Endothelial cell of umbilical vein (primary cell): ENCODE measurements at regions not wholly inside any gene's neighbourhood (a gene's known extent, or its start where the extent isn't known, plus 50 kb on each side); places are given as distances from the start of the nearest gene placed in this dataset.

Experiments used
- EZH2 ChIP-seq: IDR thresholded peaks from 2 replicates; pipeline ENCODE4 v1.6.1; 2012; ENCODE audit warnings: borderline replicate concordance, low read depth, mild to moderate bottlenecking, moderate library complexity, low read length, inconsistent platforms; ENCODE audit not compliant: severe bottlenecking
- GATA2 ChIP-seq: IDR thresholded peaks from 2 replicates; pipeline ENCODE4 v1.7.0; 2011; ENCODE audit warnings: low read depth, mild to moderate bottlenecking, moderate library complexity, mixed read lengths, low read length; ENCODE audit not compliant: insufficient read length, insufficient read depth
- JUN ChIP-seq: IDR thresholded peaks from 2 replicates; pipeline ENCODE4 v1.6.1; 2011; ENCODE audit warnings: borderline replicate concordance, low read depth; ENCODE audit not compliant: insufficient read length, insufficient read depth
- POLR2A ChIP-seq: IDR thresholded peaks from 2 replicates; pipeline ENCODE4 v1.6.1; 2012; ENCODE audit warnings: low read depth, mild to moderate bottlenecking, control low read depth, low read length
- POLR2AphosphoS5 ChIP-seq: IDR thresholded peaks from 2 replicates; pipeline ENCODE4 v1.6.1; 2012; ENCODE audit warnings: low read depth, mild to moderate bottlenecking, control low read depth, low read length, moderate library complexity; ENCODE audit not compliant: insufficient read depth
- TF ChIP-seq, protein P1 (sequence below), 2 donors: IDR thresholded peaks; 1 replicate in 1 of 2; 2 replicates in 1 of 2; pipeline ENCODE4 v1.5.1; 2011; ENCODE audit warnings: low read length in 2 of 2, mild to moderate bottlenecking in 2 of 2, moderate library complexity in 2 of 2, control low read depth in 1 of 2, inconsistent platforms in 1 of 2, low read depth in 1 of 2; ENCODE audit not compliant: insufficient read depth in 1 of 2; ENCODE audit errors: extremely low read depth in 1 of 2

DNA sequence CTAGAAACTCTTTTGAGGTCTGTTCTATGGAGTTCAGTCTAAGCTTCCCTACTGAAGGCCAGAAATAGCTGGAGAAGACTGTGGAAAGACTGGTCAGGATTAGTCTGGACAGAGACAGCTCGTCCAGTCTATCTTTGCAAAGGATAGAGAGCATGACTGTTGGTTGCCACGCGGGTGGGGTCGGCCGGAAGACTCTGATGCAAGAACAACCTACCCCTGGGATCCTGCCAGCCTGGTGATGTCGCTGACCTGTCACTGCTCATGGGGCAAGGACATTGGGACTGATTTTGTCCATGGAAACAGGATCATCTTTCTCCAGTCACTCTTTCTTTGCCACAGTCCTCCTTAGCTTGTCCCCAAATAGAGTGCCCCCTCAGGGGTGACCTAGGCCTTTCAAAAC, 337.6 kb upstream of the NPSR1 start:
- no peak for TF ChIP-seq POLR2A
- TF ChIP-seq EZH2 = no peak
- TF ChIP-seq, protein P1, sequence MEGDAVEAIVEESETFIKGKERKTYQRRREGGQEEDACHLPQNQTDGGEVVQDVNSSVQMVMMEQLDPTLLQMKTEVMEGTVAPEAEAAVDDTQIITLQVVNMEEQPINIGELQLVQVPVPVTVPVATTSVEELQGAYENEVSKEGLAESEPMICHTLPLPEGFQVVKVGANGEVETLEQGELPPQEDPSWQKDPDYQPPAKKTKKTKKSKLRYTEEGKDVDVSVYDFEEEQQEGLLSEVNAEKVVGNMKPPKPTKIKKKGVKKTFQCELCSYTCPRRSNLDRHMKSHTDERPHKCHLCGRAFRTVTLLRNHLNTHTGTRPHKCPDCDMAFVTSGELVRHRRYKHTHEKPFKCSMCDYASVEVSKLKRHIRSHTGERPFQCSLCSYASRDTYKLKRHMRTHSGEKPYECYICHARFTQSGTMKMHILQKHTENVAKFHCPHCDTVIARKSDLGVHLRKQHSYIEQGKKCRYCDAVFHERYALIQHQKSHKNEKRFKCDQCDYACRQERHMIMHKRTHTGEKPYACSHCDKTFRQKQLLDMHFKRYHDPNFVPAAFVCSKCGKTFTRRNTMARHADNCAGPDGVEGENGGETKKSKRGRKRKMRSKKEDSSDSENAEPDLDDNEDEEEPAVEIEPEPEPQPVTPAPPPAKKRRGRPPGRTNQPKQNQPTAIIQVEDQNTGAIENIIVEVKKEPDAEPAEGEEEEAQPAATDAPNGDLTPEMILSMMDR (IDR thresholded peaks at IDR 0.05; ENCODE audit: extremely low read depth in 1 of 2, insufficient read depth in 1 of 2, low read depth in 1 of 2, low read length in 2 of 2) = no peak
- no peak for TF ChIP-seq POLR2AphosphoS5
- no peak for TF ChIP-seq JUN
- no peak for TF ChIP-seq GATA2
